ENCODE measurements at regions not wholly inside any gene's neighbourhood (a gene's known extent, or its start where the extent isn't known, plus 50 kb on each side); places are given as distances from the start of the nearest gene placed in this dataset.

DNA sequence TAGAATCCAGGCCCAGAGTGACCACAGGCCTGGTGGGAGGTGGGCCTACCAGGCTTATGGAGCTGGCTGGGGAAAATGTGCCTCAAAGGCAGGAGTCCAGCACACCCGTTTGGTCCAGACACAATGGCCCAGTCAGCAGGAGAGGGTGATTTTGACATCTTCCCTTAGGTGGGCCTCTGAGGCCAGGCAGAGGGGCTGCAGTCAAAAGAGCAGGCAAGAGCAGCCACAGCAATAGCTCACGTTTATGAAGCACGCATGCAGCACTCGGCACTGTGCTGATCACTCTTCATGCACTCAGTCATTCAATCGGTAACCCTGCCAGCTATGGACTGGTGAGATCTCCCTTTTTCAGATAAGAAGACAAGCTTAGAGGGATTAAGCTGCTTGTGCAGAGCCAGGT, 146.8 kb downstream of the LRIG2 start:
- DNase-seq = no peak

- DNase-seq = no peak
Observed at GRCh38 chr1:113223040-113223439, 150.0 kb downstream of the LRIG2 start.

GRCh38 chr1:113223546-113223945, 150.5 kb downstream of the LRIG2 start:
- DNase-seq = no peak

DNA sequence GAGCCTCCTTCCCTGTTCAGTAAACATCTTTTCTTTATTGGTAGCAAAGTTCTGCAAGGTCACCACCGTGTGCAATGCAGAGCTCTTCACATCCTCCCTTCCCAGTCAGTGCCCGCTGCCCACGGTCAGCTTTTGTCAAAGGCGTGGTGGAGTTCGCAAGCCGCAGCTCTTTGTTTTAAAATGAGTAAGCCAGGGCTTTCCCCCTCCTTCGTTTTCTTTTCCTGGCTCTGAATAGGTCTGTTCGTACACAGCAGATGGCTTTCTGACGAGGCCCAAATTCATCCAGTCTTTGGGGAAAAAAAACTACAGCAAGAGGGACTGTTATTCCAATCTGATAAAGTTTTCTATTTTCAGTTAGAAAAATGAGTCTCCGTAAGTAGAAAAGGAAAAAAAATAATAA, 153.2 kb downstream of the LRIG2 start:
- DNase-seq = no peak

- DNase-seq = no peak
Observed at GRCh38 chr1:113231866-113232265, 158.4 kb upstream of the MAGI3 start.

DNA sequence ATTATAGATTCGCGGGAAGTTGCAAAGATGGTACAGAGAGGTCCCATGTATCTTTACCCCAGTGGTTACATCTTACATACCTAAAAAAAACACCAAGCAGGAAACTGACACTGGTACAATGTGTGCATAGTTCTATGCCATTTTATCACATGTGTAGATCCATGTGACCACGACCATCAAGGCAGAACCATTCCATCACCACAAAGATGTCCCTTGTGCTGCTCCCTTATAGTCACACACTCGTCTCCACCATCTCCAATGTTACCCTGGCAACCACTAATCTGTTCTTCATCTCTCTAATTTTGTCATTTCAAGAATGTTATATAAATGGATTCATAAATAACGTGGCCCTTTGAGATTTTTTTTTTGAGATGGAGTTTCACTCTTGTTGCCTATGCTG, 156.9 kb upstream of the MAGI3 start:
- no peak for DNase-seq

DNA sequence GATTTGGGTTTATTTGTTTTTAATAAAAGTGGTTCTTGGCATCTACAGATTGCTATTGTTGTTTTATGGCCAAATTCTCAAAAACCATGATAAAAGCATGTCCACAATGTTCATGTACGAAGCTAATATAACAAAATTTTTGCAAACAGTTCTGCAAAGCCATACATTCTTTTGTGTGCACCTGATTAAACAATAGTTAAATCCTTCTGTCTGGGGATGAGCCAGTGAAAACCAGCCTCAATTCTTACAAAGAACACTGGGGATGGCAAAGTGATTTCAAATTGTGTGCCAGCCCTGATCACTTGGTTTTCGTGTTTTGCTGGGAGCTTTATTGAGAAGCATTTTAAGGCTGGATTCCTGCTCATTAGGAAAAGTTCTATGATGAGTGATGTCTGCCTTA, 149.1 kb upstream of the MAGI3 start:
- no peak for DNase-seq

- no peak for DNase-seq
Observed at GRCh38 chr1:113242481-113242880, 147.8 kb upstream of the MAGI3 start.

DNA sequence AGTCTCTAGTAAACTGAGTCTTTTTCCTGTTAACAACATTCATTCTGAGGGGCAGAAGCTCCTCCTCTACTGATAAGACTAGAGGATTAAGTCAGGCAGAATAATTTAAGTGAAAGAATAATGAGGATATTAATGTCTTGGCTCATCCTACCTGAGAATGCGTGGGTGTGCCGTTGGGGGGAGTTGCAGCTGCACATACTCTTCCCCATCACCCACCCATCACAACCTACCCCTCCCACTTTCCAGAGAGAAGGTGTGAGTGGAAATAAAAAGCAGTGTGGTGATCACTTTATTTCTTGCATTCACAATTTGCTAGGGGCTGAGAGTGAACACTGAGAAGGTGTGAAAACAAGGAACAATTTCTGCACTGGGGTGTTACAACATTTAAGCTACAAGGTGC, 146.8 kb upstream of the MAGI3 start:
- no peak for DNase-seq

GRCh38 chr1:113244112-113244820, 146.0 kb upstream of the MAGI3 start:
- peak; percentile 5 to 9 for DNase-seq

- DNase-seq = no peak
Observed at GRCh38 chr1:113245252-113245651, 145.1 kb upstream of the MAGI3 start.

GRCh38 chr1:113246929-113247328, 143.4 kb upstream of the MAGI3 start:
- DNase-seq = no peak

- no peak for DNase-seq
Observed at GRCh38 chr1:113247355-113247754, 143.0 kb upstream of the MAGI3 start.

DNA sequence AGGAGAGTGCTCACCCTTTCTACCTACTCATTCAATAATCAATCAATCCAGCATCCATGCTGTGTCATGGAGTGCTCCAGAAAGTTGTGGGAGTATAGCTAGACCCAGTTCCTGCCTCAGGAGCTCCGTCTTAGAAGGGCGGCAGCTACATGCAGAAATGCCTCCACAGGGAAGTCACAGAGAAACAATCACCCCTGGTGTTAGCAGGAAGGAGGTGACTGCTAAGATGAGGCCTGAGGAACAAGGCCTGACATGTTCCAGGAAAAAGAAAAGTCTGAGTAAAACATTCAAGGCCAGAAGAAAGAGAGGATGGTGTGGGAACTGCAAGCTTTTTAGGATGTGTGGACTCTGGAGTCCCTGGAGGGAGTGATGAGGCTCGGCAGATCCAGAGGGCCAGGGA, 142.5 kb upstream of the MAGI3 start:
- DNase-seq = no peak

GRCh38 chr1:113248494-113248893, 141.8 kb upstream of the MAGI3 start:
- DNase-seq = no peak

- DNase-seq = no peak
Observed at GRCh38 chr1:113250161-113250560, 140.2 kb upstream of the MAGI3 start.

GRCh38 chr1:113252166-113252565, 138.1 kb upstream of the MAGI3 start:
- no peak for DNase-seq

DNA sequence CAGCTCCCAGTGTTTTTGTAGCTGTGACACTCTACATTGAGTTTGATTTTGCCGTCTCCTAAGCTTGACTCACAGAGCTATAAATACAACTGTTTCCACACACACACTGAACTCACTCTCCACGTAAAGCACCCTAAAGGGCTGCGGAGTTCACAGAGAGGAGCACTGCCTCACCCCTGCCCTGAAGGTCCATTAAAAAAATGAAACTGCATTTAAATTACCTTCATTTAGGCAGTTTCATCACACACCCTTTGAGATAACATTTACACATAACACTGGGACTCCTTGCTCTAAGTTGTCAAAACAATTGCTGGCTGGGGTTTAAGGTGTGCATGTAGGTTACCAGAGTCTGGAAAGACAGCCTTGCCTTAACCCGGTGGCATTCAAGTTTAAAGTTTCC, 137.1 kb upstream of the MAGI3 start:
- DNase-seq = no peak

DNA sequence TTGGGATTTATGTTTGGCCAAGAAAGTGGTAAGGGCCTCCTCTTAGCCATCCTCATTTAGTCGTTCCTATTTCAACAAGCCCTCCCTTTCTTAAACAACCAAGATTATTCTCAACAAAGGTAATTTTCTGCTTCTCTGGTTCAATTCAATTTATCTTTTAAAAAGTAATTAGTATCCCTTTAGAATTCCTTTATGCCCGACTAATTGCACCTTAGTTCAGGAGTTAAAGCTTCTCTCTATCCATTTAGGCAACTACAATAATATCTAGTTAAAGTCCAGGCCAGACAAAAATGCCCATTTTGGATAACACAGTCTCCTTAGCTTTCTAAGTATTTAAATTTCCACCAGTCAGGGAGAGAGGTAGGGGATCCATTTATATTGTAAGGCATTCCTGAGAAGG, 136.7 kb upstream of the MAGI3 start:
- DNase-seq = no peak

DNA sequence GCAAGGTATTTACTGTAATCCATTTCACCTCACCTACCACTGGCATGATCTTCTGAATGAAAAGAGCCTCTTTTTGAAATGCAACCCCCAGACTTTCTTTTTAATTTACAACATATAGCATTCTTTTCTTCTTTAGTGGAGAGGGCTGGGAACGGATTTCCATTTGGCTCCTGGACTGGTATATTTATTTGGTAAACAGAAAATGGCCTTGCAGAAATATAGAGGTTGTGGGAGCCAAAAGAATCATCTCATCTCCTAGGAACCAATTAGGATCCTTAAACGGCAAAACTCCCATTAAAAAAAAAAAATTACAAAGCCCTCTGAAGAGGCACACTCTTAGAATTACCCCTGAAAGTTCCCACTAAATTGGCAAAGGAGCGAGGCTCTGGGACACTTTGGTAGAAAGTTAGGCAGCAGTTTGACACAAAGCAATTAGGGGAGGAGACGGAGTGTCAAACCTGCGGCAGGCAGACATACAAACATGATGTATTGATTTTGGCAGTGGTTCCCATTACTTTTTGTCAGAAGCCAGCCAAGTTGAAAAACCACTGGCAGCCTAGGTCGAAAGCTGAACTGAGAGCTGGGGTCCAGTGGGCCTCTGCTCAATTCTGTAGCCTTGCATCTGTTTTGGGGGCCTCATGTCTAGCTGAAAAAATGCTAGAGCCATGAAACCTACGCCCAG, 135.1 kb upstream of the MAGI3 start:
- DNase-seq = no peak

DNA sequence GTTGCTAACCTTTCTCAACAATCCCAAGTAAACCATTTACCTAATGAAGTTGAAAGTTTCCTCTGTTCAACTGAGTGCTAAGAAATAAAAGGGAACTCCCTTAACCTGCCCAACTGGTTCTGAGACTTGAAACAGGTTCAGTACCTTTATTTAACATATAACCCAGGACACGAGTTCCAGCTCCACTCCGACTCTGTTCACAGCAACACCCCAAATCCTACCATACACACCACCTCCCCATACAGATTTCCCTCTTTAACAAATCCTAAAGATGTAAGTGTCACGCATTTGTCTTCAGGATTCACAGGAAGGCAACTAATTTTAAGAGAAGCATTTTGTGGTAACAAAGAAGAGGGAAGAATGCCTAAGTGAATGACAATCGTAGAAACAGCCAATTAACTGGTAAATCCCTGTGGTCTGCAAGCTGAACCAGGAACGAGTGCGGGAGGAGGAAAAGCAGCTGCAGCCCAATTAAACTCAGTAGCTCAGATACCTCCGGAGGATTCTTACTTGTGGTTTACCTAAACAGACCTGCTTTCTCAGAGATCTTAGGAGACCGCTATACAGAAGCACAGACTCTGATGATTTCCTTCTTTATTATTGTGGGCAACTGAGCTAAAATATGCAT, 134.5 kb upstream of the MAGI3 start:
- no peak for DNase-seq

DNA sequence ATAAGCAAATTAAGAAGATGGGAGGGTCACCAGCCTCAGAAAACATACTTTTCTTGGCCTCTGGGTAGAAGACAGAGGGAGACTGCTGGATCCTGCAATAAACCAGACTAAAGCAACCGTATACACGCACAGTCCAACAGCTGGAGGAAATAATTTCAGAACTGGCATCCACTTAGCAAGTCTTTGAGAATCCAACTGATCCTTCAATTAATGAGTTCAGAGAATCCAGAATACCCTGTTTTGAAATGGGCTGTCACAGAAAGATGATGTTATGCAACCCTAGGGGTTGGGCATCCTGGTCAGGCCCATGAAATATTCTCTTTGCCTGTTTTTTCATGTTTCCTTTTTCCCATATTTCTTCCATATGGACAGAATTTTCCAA, 134.0 kb upstream of the MAGI3 start:
- DNase-seq = no peak

GRCh38 chr1:113259988-113260387, 130.3 kb upstream of the MAGI3 start:
- DNase-seq = no peak

GRCh38 chr1:113265196-113265595, 125.1 kb upstream of the MAGI3 start:
- DNase-seq = no peak

DNA sequence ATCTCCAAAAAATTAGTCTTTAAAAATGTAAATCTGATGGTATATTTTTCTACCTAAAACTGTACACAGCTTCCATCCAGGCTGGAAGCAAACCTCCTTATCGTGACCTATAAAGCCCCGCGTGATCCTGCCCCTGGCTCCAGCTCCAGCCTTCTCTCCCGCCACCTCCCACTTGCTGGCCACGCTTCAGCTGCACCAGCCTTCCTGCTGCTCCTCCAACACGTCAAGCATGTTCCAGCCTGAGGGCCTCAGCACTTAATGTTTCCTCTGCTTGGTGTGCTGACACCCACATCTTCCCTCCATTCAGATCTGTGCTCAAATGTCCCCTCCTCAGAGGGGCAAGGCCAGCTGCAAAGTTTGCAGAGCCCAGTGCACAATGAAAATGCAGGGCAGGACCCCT, 123.5 kb upstream of the MAGI3 start:
- DNase-seq = no peak
